GM18502 (cell line): ENCODE measurements at regions not wholly inside any gene's neighbourhood (a gene's known extent, or its start where the extent isn't known, plus 50 kb on each side); places are given as distances from the start of the nearest gene placed in this dataset.

ENCODE experiments used
- ATAC-seq: cut with Tn5 transposase; IDR thresholded peaks from one replicate; pipeline ENCODE4 v1.9.1; 2021; ENCODE audit warnings: mild to moderate bottlenecking; ENCODE audit not compliant: unreplicated experiment, poor library complexity

- ATAC-seq: peak; percentile 69
These were observed 108.3 kb upstream of the GADL1 start for GRCh38 chr3:31002730-31003129.

GRCh38 chr3:31004025-31004678 is 109.7 kb upstream of the GADL1 start:
- ATAC-seq: peak; percentile 63

- ATAC-seq: no peak
These were observed 114.5 kb upstream of the GADL1 start for GRCh38 chr3:31008994-31009393.

GRCh38 chr3:31009881-31010280 is 115.4 kb upstream of the GADL1 start:
- no peak for ATAC-seq

GRCh38 chr3:31010491-31010890 is 116.0 kb upstream of the GADL1 start:
- no peak for ATAC-seq

- no peak for ATAC-seq
These were observed 116.9 kb upstream of the GADL1 start for GRCh38 chr3:31011380-31011779.

GRCh38 chr3:31013090-31013489 is 118.6 kb upstream of the GADL1 start:
- no peak for ATAC-seq

GRCh38 chr3:31013843-31014242 is 119.4 kb upstream of the GADL1 start:
- no peak for ATAC-seq

- no peak for ATAC-seq
These were observed 120.0 kb upstream of the GADL1 start for GRCh38 chr3:31014317-31015040.

- ATAC-seq: no peak
These were observed 121.7 kb upstream of the GADL1 start for GRCh38 chr3:31016196-31016595.

- ATAC-seq: no peak
These were observed 128.3 kb upstream of the GADL1 start for GRCh38 chr3:31022716-31023115.

- ATAC-seq: no peak
These were observed 131.1 kb upstream of the GADL1 start for GRCh38 chr3:31025541-31025940.

- no peak for ATAC-seq
These were observed 132.8 kb upstream of the GADL1 start for GRCh38 chr3:31027191-31027761.

GRCh38 chr3:31027914-31028313 is 133.5 kb upstream of the GADL1 start:
- no peak for ATAC-seq

- no peak for ATAC-seq
These were observed 134.3 kb upstream of the GADL1 start for GRCh38 chr3:31028766-31029165.

GRCh38 chr3:31029706-31030105 is 135.2 kb upstream of the GADL1 start:
- ATAC-seq: no peak

GRCh38 chr3:31035681-31036080 is 141.2 kb upstream of the GADL1 start:
- no peak for ATAC-seq

- no peak for ATAC-seq
These were observed 143.8 kb upstream of the GADL1 start for GRCh38 chr3:31038086-31038739.

- ATAC-seq: no peak
These were observed 144.7 kb upstream of the GADL1 start for GRCh38 chr3:31039145-31039544.

- ATAC-seq: no peak
These were observed 146.9 kb upstream of the GADL1 start for GRCh38 chr3:31041161-31041978.
